NCI-H1417 (cell line): ENCODE measurements at regions not wholly inside any gene's neighbourhood (a gene's known extent, or its start where the extent isn't known, plus 50 kb on each side); places are given as distances from the start of the nearest gene placed in this dataset.
"Not testable (repeated sequence)": the region's sequence is repeated elsewhere in the genome, so short reads cannot be mapped to it uniquely, and the experiment has no call there.

Experiments
- DNase-seq, 3 experiments: peaks; one replicate each; lab custom pipeline; 2025; lab: John Stamatoyannopoulos, UW

DNA sequence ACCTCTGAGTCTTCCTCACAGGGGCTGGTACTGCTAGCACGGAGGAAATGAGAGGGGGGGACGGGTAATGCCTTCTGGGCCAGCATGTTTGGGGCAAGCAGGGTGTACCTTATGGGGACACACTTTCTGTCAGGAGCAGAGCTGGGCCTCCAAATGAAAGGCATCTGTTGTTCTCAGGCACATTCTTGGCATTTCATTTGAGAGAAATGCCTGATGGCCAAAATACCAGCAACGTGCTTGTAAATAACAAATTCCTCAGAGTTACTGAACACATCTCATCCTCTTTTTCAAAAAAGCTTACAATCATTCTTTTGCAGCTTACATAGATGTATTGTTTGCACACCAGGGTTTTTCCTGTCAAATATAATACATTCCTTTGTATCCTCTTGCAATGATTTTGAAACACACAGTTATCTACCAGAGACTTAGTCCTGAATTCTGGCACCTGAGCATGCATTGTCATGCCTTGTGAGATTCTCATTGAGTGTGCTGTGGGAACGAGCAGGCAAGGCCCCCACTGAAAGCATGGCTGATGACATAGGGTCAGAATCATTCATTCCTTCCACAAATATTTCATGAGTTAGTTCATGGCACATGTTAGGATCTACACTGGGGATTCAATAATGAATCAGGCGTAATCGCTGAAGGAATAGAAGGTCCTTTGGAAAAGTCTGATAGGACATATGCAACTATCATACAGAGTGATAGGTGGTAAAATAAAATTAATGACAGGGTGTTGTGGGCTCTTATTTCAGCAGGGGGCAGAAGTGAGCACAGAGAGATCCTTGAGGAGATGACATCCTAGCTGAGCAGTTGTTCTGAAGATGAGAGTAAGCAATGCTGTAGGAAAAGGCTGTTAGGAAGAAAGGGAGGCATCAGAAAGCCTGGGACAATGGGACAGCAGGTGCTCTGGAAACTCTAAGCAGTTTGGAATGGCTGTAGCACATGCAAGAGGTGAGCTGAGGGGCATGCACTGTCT lies 260.9 kb upstream of the TUT7 start:
- DNase-seq: no peak

DNA sequence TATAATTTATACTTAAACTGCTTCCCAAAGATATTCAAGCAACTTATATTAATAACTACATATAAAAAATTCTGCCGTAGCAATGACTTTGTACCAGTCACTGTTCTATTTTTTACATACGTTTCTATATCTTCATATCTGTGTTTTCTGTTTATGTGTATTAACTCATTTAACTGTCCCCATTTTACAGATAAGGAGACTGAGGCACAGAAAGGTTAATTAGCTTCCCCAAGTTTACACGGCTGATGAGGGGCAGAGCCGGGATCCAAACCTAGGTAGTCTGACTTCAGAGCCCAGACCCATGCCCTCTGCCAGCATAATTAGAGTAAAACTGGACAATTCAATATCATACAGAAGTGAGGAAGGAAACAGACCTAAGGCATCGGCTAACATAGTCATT lies 259.7 kb upstream of the TUT7 start:
- no peak for DNase-seq

DNA sequence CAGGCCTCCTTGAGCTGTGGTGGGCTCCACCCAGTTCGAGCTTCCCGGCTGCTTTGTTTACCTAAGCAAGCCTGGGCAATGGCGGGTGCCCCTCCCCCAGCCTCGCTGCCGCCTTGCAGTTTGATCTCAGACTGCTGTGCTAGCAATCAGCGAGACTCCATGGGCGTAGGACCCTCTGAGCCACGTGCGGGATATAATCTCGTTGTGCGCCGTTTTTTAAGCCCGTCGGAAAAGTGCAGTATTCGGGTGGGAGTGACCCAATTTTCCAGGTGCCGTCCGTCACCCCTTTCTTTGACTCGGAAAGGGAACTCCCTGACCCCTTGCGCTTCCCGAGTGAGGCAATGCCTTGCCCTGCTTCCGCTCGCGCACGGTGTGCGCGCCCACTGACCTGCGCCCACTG lies 257.3 kb upstream of the TUT7 start:
- DNase-seq: not testable (repeated sequence)

DNA sequence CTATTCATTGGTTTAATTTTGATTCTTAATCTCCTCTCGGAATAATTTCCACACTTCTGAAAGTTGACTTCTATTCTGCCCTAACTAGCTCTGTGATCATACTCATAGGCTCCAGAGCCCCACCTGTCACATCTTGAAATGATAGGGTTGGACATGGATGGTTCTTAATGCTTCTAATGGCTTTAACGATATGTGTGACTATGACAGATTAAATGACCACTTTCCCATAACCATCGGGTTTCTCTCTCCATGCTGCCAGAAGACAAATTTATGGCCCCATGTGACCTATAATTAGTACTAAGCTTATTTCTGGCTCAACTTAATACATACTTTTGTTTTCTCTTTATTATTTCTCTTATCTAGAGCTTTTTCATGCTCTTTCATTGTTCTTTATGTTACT lies 251.1 kb upstream of the TUT7 start:
- peak in 1 of 3 experiments; percentile 32 for DNase-seq

DNA sequence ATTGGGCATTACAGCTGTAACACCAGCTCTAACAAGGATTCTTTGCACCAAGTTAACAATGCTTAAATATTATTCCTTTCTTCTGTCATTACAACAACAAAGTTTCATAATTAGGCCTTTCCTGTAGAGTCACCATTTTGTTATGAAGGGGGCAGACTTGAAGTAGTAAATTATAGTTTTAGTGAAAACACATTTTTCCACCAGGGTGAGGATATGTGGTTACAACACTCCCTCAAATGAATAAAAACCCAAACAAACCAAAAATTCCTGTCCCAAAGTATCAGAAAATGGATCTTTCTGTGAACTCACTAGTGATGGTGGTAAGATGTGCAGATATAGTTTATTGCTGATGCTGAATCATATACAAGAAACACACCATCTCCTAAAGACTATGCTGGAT lies 250.5 kb upstream of the TUT7 start:
- DNase-seq: no peak

DNA sequence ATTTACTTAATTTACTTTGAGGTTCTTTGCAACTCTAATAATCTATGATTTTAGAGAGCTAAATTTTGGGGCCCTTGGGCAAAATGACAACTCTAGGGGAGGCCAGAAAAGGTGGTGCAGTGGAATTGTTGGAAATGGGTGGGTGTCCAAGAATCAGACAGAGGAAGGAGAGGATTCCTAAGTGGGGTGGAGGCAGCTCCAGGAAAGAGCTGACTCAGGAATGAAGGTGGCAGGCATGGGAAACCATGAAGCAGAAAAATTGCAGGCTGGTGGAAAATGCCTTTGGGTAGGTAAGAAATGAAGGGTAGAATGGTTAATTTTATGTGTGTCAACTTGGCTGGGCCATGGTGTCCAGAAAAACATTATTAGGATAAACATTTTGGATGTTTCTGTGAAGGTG lies 248.5 kb upstream of the TUT7 start:
- no peak for DNase-seq

DNA sequence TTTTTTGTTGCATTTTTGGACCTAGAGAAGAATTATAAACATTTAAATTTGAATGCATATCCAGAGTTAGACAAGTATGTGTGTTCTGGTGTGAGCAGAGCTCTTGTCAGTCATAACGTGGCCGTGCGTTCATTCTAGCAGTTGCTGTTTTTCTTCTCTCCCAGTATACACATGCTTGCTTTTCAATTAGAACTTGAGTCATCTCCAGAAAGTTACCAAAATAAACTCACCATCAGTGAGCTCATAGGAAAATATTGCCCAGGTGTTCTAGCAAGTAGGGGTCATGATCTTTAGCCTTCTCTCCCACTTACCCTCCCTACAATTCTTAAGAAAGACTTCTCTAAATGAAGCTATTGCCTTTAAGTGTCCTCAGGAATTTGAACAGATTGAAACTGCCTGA lies 247.5 kb upstream of the TUT7 start:
- no peak for DNase-seq

DNA sequence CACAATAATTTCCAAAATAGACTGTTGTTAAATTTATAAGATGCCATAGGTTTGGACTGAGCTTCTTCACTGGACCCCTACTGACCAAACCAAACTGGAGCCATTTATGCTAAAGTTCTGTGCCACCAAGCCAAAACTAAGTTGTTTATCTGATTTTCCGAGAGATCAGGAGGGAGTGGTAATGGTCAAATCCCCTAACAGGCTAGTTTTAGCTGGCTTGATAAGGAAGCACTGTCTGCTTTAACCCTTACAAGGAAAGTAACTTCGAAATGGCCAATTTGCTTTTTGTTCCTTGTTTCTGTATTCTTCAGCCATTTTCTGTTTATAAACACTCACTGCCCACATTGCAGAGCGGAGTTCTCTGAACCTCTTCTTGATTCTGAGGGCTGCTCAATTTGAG lies 246.8 kb upstream of the TUT7 start:
- DNase-seq: no peak

DNA sequence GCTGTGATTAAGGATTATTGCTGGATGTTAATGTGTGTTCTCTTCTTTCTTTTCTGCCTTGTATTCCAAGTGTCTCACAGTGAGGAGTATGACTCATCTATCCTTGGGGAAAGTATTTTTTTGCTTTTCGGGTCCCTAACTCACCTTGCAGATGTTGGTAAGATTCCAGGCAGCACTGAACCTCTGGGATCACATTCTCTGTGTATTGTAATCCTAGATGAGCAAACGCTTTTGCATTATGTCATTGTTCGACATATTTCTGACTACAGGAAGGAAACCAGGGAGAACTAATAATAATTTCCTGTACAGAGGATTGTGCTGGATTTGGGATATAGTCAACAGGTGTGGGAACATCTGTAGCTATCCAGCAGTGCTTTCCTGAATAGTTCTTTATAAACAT lies 246.1 kb upstream of the TUT7 start:
- DNase-seq: no peak

DNA sequence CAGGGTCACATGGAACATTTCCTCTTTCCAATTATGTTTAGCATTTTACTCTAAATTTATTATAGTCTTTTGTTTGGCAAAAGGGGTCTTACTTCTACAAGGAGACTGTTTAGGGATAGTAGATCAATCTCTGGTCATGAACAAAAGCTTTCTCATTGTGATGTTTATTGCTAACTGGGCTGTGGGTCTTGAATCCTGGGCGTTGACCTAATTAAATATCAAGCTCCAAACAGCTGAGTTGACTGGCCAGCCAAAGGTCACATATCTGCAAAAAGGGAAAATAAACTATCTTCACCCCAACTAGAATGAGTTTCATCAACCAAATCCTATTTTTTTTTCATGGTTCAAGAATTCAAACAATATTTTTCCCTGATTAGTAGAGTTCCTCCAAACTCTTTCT lies 245.4 kb upstream of the TUT7 start:
- DNase-seq: no peak

DNA sequence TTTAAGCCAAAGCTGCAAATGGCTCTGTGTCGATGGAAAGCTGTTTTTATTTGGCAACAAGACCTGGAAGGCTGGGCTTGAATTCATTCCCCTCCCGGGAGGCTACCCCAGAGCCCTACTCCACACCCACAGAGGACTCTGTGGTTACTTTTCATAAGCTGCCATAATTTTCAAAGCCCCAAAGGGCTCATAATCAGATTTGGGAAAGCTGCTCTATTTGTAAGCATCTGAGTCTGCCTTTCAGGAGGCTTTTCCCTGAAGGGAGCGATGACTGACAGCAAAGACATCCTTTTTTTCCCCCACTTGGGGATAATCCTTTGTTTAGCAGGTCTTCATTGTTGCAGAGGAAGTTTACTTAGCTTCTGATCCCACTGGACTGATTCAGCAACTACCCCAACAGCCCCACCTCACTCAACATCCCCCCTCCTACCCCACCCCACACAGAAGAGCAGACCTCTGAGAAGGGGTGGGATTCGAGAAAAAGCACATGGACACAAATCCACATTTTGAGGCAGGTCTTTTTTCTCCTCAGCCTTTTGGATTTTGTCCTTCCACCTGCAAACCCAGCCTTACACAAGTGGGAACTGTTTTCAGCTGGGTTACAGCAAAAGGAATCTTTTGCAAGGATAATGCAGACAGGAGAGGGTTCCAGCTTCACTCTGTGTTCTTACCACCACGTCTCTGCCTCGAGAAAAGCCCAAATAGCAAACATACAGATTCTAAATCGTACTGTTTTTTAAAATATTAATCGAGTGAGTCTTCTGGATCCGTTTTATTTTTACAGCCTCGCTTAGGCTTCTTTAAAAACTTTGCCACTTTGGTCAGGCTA lies 244.4 kb upstream of the TUT7 start:
- DNase-seq: no peak

DNA sequence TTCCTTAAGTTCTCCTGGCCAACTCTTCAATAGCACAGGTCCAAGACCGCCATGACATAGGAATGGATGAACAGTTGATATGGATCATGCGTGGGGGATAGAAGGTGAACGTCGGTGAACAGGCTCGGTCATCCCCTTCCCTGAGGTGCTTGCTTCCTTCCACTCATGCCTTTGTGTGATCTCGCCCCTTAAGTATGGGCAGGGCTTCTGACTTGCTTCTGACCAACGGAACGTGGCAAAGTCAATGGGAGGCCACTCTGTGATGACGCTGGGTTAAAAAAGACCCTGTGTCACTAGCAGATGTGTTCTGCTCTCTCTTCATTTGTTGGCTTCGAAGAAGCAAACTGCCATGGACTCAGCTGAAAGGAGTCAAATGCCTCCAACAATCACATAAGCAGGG lies 240.5 kb upstream of the TUT7 start:
- DNase-seq: no peak

DNA sequence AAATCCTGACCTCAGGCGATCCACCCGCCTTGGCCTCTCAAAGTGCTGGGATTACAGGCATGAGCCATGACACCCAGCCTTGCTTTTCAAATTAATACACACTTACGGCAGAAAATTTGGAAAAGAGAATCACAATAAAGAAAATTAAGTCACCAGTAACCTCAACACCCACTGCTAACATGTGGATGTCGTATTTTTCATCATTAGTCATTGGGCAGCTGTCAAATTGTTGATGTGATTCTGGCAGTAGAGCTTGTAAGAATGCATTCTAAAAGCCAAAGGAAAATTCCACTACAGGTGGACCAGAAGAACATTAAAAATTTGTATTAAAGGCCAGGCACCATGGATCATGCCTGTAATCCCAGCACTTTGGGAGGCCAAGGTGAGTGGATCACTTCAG lies 237.3 kb upstream of the TUT7 start:
- no peak for DNase-seq

DNA sequence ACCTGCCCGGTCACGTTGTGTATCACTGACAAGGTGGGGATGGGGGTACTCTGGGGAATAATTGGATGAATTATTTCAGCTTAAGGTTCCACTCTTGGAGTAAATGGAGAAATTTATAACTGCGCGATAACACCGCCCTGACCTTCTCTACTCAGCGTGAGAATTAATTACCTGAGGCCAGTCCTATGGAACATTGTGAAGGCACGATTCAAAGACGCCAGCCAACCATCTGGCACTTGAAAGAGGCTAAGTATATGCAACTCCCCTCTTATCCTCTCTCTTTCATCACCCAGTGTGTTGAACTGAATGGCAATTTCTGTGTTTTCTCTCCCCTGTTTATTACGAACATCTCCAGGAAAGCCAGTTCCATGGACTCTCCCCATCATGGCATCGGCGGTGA lies 235.5 kb upstream of the TUT7 start:
- DNase-seq: no peak

DNA sequence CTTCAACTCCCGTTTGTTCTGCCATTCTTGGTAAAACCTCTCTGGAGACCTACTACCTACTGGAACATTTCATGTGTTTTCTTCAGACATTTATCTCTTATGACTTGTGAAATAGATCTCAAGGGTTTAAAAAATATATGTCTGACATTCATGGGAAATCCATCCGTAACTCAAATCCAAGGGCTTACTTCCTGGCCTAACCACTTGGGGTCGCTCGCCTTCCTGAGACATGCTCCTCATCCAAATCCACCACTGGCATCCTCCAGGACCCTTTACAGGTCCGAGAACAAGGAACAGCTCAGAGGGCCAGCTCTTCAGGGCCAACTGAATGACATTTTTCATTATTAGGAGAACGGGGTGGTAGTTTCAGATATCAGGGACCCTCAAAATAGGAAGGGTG lies 235.1 kb upstream of the TUT7 start:
- DNase-seq: no peak

DNA sequence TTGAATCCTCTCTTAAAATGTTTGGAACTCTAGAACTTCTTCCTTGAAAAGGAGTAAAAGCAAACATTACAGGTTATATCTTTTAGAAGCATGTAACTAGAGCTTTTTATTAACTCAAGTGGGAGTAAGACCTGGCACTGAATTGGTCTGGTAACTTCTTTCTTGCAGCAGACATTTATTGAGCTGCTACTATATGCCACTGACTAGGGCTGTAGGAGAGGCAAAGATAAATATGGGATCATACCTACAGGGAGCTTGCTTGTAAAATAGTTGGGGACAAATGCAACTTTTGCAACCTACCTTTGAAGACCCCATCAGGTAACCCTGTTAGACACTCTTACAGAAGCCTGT lies 231.9 kb upstream of the TUT7 start:
- DNase-seq: no peak

DNA sequence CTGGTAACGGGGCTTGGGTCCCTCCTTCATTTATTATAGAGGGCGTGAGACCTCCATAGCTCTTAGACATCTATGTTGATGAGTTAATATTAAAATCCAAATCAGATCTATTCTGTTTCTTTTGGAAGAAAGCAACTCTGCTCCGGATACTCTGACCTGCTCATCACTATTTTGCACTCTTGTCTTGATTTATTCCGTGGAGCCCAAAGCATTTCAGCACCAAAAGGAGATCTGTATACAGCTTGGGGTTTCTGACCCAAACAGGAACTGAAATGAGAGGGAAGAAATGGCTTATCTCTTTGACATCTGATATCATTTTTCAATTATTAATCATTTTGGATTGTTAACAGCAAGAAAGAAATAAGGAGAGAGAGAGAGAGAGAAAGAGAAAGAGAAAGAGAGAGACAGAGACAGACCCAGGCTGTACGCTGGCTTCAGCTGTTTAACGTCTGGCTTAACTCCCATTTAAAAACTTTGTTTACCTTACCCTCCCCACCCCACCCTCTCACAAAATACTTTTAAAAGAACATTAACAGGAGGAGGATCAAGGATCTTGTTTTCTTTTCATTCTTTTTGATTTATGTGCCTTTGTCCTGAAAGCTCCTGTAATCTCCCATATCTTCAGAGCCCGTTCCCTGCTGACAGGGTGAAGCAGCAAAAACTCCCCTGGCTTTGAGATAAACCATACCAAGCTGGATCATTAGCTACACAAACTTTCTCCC lies 231.4 kb upstream of the TUT7 start:
- DNase-seq: no peak

DNA sequence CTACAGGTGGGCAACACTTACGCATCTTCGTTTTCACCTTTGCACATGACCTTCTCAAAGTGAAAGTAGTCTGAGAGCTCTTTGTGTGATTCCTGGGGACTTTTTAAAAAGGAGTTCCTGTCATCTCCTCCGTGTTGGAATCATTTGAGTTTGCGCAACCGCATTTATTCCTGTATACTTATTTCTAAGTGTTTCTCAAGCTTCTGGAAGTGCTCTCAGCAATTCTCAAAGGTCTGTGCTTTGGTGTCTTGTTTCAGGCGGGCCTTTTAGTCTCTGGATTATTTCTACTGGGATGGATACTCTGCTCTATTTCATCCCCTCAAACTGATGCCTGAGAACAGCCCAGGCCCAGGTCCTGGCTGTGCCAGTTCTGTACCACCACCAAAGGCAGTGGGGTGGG lies 226.5 kb upstream of the TUT7 start:
- peak in 1 of 3 experiments; percentile 32 for DNase-seq

DNA sequence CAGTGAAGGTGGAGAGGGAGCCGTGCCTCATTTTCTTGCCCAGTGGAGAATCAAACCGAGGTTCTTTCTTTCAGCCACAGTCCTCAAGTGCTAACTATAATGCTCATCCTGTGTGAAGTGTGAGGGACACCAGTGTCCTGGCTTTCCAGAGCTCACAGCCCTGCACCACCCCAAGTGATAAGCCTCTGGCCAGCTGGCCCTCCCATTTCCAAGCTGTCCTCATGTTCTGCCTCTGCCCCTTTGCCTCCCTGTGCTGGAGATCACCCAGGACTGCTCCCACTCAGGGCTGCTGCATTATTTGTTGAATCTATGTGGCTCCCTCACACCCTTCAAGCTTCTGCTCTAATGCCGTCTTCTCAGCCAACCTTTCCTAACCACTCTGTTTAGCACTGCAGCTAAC lies 224.5 kb upstream of the TUT7 start:
- no peak for DNase-seq

DNA sequence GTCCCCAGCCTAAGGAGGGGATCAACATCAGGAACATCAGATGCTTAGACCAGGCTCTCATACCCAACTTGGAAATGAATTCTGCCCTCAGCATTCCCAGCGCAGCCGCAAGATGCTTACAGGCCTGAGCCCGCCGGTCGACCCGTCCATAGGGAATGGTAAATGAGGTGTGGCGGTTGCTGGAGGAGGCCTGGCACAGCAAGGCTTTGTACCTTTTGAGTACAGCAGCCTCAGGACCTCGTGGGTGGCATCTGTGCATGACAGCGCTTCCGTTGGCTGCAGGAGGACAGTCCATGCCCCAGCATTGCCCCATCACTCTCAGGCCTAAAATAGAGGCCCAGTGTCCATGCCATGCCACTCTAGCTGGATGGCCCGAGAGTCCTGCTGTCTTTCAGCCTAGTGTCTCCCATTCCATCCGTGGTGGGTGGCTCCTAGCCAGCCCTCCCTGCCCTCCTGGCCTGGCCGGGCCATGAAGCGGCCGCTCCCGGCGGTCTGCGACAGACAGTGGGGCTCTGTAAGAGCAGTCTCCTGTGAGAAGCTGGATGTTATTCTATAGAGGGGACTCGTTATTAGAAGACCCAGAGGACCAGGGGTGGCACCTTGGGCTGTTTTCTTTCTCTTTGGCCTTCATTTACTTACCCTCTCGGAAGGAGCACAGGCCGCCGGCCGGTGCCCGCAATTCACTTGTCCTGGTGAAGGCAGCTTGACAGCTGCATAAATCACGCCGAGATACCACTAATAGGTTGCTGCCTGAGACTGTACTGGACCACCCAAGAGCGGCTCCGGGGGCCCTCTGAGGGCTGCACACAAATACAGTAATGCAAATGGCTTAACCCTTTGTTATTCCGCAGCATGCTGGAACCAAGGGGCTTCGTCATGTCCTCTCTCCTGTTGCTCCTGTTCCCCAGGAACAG lies 223.5 kb upstream of the TUT7 start:
- no peak for DNase-seq

DNA sequence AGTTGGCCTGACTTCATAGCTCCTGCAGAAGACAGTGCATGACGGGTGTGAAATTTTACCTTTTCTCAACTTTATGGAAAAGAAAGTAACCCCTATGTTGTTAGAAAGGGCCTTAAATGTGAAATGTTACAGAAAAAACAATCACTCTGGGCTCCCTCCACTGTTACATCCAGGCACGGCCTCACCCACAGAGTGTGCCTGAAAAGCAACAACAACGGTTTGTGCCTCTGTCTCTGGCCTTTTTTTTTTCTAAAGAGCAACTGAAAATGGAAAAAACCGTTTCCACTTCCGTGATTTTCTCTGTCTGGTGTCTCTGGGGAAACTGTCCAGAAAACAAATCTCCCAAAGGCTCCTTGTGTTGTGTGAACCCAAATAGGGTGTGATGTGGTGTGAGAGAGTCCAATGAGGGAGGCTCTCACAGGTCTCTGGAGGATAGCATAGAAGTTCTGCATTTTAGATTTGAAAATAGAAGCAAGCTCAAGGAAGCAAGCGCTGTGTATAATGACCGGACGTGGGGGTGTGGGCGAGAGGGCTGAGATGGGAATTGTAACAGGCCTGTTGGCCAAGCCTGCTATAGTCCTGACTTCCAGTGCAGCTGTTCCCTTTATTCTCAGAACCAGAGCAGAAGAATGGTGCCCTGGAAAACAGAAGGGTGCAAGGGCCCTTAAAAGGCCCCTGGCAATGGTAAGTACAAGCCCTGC lies 221.8 kb upstream of the TUT7 start:
- no peak for DNase-seq
